ENCODE measurements at regions not wholly inside any gene's neighbourhood (a gene's known extent, or its start where the extent isn't known, plus 50 kb on each side); places are given as distances from the start of the nearest gene placed in this dataset.
"Not testable (repeated sequence)": the region's sequence is repeated elsewhere in the genome, so short reads cannot be mapped to it uniquely, and the experiment has no call there.

- DNase-seq: no peak
- intact Hi-C loops (cut with DNase I): no loop called here
- no peak overlapping the region for H3K27ac ChIP-seq
- no peaks in the 10 kb centered on the region for H3K9me3 ChIP-seq
- H3K27me3 ChIP-seq: no peaks in the 10 kb centered on the region
- no peak overlapping the region for H3K4me3 ChIP-seq (replicated peaks in 1 of 3)
- H3K4me1 ChIP-seq: no peaks in the 10 kb centered on the region
- H3K36me3 ChIP-seq: no peaks in the 10 kb centered on the region
- TF ChIP-seq CTCF (IDR thresholded peaks at IDR 0.05) (no peak), POLR2A (IDR thresholded peaks at IDR 0.05) (no peak)
- WGBS, 2 donors: 89 to 92% methylated on average over 2 of the region's 2 CpGs
Observed at GRCh38 chr7:138195151-138195571, 118.9 kb downstream of the AKR1D1 start.

DNA sequence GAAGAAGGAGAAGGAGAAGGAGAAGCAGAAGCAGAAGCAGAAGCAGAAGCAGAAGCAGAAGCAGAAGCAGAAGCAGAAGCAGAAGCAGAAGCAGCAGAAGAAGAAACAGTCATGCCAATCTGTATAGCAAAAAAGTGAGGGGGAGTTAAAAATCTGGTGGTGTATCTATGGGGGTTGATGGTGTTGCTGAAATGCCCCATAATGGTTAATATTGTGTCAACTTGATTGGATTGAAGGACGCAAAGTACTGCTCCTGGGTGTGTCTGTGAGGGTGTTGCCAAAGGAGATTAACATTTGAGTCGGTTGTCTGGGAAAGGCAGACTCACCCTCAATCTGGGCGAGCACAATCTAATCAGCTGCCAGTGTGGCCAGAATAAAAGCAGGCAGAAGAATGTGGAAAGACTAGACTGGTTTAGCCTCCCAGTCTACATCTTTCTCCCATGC is 120.3 kb downstream of the AKR1D1 start:
- intact Hi-C loops (cut with DNase I); H3K27ac ChIP-seq; H3K4me1 ChIP-seq; H3K36me3 ChIP-seq; H3K9me3 ChIP-seq; DNase-seq; H3K27me3 ChIP-seq; H3K4me3 ChIP-seq (replicated peaks in 1 of 3): not testable (repeated sequence)
- WGBS, 2 donors: 78 to 85% methylated on average over 3 of the region's 3 CpGs

DNA sequence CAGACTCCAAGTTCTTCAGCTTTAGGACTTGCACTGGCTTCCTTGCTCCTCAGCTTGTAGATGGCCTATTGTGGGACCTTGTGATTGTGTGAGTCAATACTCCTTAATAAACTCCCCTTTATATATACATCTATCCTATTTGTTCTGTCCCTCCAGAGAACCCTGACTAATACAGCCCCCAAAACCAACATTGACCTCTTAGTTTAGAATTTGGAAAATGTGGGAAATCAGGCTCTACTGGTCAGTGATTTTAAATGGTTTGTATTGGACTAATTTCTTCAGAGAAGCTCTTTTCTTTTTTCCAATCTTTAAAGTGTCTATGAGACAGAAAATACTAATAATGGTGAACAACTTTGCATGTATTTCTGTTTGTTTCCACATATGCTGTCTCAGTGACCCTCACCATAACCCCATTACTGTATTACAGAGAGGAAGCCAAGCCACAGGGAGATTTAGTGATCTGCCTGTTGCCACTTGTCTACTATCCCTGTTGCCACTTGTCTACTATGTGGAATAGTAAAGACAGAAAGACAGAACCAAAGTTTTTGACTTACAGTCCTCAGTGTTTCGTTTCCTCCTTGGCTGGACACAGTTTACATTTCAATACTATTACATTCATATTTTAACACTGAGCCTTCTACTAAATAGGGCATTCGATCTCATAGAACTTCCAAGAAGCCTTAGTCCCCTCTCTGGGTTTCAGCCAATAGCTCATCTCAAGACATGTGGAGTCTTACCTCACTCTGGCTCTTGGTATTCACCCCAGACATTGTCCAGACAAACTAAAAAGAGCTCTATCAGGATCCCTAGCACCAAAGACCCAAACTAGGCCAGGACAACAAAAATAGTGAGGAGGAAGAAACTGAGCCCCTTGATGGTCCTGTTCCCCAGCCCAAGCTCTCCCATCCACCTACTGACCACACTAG is 121.0 kb downstream of the AKR1D1 start:
- intact Hi-C loops (cut with DNase I): no loop called here
- Histone ChIP-seq H3K36me3 (no peaks in the 10 kb centered on the region), H3K9me3 (no peaks in the 10 kb centered on the region), H3K4me1 (no peaks in the 10 kb centered on the region), H3K27ac (no peak overlapping the region), H3K27me3 (no peaks in the 10 kb centered on the region), H3K4me3 (replicated peaks in 1 of 3) (no peak overlapping the region)
- no peak for DNase-seq
- TF ChIP-seq CTCF (IDR thresholded peaks at IDR 0.05) (no peak), POLR2A (IDR thresholded peaks at IDR 0.05) (no peak)
- 75 to 80% methylated on average over 2 of the region's 2 CpGs for WGBS, 2 donors

- intact Hi-C loops (cut with DNase I): no loop called here
- Histone ChIP-seq H3K27me3 (no peaks in the 10 kb centered on the region), H3K4me1 (no peaks in the 10 kb centered on the region), H3K27ac (no peak overlapping the region), H3K36me3 (no peaks in the 10 kb centered on the region), H3K4me3 (replicated peaks in 1 of 3) (no peak overlapping the region), H3K9me3 (no peaks in the 10 kb centered on the region)
- no peak for DNase-seq
- TF ChIP-seq POLR2A (IDR thresholded peaks at IDR 0.05) (no peak), CTCF (IDR thresholded peaks at IDR 0.05) (no peak)
- WGBS, 2 donors: 41 to 47% methylated on average over 5 of the region's 5 CpGs
Observed at GRCh38 chr7:138204285-138204981, 128.2 kb downstream of the AKR1D1 start.

DNA sequence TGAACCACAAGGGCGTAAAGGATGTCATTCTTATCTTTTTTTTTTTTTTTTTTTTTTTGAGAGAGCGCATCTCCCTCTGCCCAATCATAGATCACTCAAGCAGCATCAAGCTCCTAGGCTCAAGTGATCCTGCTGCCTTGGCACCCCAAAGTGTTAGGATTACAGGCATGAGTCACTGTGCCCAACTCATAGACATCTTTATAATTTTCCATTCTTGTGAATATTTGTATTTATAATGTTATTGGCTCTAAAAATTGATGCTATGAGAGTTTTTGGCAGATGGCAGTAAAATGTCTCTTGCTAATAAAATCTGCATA is 128.7 kb downstream of the AKR1D1 start:
- TF ChIP-seq CTCF (IDR thresholded peaks at IDR 0.05): no peak
- no peak for TF ChIP-seq POLR2A (IDR thresholded peaks at IDR 0.05)
- intact Hi-C loops (cut with DNase I): no loop called here
- H3K4me1 ChIP-seq: no peaks in the 10 kb centered on the region
- no peak overlapping the region for H3K27ac ChIP-seq
- no peaks in the 10 kb centered on the region for H3K36me3 ChIP-seq
- no peaks in the 10 kb centered on the region for H3K27me3 ChIP-seq
- H3K9me3 ChIP-seq: no peaks in the 10 kb centered on the region
- 65 to 77% methylated on average over 2 of the region's 2 CpGs for WGBS, 2 donors
- H3K4me3 ChIP-seq (replicated peaks in 1 of 3): no peak overlapping the region
- no peak for DNase-seq
